Ascending aorta (tissue), 2 donors: ENCODE measurements at regions not wholly inside any gene's neighbourhood (a gene's known extent, or its start where the extent isn't known, plus 50 kb on each side); places are given as distances from the start of the nearest gene placed in this dataset.

Source experiments
- DNase-seq, 2 donors: peaks; one replicate each; pipeline ENCODE4 v3.0.0-alpha.2; 2019; ENCODE audit warnings: low spot score in 2 of 2
- H3K27ac ChIP-seq, 2 donors: fragments of 200-600 bp; sonication (generic); one replicate each; pipeline ENCODE4 v1.5.1; 2016 to 2017; ENCODE audit warnings: mild to moderate bottlenecking in 1 of 2
- H3K27me3 ChIP-seq: fragments of 200-600 bp; sonication (generic); one replicate; pipeline ENCODE4 v1.5.1; 2017
- H3K36me3 ChIP-seq, 2 donors: fragments of 200-600 bp; sonication (generic); one replicate each; pipeline ENCODE4 v1.5.1; 2016
- H3K4me1 ChIP-seq, 2 donors: fragments of 200-600 bp; sonication (generic); one replicate each; pipeline ENCODE4 v1.5.1; 2016 to 2017; ENCODE audit warnings: mild to moderate bottlenecking in 1 of 2
- H3K4me3 ChIP-seq, 2 donors: fragments of 200-600 bp; sonication (generic); one replicate each; pipeline ENCODE4 v1.5.1; 2016 to 2017; ENCODE audit warnings: mild to moderate bottlenecking in 1 of 2
- H3K9me3 ChIP-seq, 2 donors: fragments of 200-600 bp; sonication (generic); one replicate each; pipeline ENCODE4 v1.5.1; 2016
- intact Hi-C: fragments of 100-400 bp; cut with DNase I; formaldehyde crosslinking; loops from one replicate; pipeline ENCODE4 v1.15.1; 2023
- TF ChIP-seq, protein P1 (sequence below), 3 experiments: fragments of 200-600 bp in 2 of 3; fragments of 450-650 bp in 1 of 3; sonication (generic) in 2 of 3; IDR thresholded peaks; one replicate each; pipeline ENCODE4 v1.5.1; 2016 to 2019; ENCODE audit warnings: antibody characterized with exemption in 3 of 3, mild to moderate bottlenecking in 1 of 3, moderate library complexity in 1 of 3

DNA sequence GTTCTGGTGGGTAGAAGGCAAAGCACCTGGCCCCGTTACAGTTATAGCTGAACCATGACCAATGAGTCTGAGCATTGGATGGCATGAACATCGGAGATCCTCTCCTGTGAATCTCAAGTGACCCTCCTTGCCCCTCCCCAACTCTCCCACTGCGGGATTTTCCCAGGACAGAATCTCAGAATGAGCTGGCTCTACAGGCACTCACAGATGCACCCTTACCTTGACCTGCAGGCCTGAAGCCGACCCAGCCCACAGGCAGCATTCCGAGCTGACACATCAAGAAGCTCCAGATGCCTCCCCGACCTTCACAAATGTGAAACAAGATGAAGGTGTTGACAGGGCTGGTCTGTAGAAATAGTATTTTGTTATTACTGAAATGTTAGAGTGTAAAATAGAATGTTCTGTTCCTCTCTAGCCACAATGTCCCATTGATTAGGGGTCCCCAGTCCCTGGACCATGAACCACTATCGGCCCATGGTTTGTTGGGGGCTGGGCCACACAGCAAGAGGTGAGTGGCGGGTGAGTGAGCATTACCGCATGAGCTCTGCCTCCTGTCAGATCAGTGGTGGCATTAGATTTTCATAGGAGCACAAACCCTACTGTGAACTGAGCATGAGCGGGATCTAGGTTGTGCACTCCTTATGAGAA lies 263.4 kb downstream of the AUH start:
- no peak for DNase-seq

DNA sequence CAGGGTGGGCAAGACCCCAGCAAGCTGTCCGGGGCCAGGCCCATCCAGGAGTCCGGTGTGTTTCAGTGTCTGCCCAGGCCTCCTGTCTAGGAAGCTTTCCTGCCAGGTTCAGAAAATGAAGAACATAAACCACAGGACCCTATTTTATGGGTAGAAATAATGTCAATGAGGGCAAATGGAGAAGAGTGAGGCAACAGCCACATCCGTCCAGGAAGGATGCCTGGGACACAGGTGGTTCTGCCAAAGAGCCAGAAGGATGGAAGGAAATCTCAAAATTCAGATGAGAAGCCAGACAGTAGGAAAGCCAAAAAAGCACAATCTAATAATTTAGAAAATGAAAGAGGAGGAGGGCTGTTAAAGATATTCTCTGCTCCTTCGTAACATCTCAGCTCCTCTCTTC lies 262.3 kb downstream of the AUH start:
- H3K9me3 ChIP-seq = peaks cover 0 to under 1% of the 10 kb centered on the region in 2 donors
- intact Hi-C loops = loop anchor here (5.0 kb wide), 1 partner anchor 263 kb away; the partner anchor contains the start of gene AUH
- H3K36me3 ChIP-seq = no peaks in the 10 kb centered on the region
- H3K4me3 ChIP-seq = no peak overlapping the region
- H3K27me3 ChIP-seq = no peaks in the 10 kb centered on the region
- peak overlapping the region; percentile 56 to 85 for H3K27ac ChIP-seq
- DNase-seq = no peak
- TF ChIP-seq, protein P1, sequence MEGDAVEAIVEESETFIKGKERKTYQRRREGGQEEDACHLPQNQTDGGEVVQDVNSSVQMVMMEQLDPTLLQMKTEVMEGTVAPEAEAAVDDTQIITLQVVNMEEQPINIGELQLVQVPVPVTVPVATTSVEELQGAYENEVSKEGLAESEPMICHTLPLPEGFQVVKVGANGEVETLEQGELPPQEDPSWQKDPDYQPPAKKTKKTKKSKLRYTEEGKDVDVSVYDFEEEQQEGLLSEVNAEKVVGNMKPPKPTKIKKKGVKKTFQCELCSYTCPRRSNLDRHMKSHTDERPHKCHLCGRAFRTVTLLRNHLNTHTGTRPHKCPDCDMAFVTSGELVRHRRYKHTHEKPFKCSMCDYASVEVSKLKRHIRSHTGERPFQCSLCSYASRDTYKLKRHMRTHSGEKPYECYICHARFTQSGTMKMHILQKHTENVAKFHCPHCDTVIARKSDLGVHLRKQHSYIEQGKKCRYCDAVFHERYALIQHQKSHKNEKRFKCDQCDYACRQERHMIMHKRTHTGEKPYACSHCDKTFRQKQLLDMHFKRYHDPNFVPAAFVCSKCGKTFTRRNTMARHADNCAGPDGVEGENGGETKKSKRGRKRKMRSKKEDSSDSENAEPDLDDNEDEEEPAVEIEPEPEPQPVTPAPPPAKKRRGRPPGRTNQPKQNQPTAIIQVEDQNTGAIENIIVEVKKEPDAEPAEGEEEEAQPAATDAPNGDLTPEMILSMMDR (IDR thresholded peaks at IDR 0.05) = no peak
- H3K4me1 ChIP-seq = peaks cover 8 to 17% of the 10 kb centered on the region in 2 donors

More for the DNA sequence above, 263.4 kb downstream of the AUH start:
- intact Hi-C loops = loop anchor here (5.0 kb wide), 1 partner anchor 264 kb away; the partner anchor contains the start of gene AUH
- Histone ChIP-seq H3K9me3 (peaks cover 0 to 3% of the 10 kb centered on the region in 2 donors), H3K4me1 (peaks cover 8 to 17% of the 10 kb centered on the region in 2 donors), H3K4me3 (no peak overlapping the region), H3K27ac (no peak overlapping the region), H3K36me3 (no peaks in the 10 kb centered on the region), H3K27me3 (no peaks in the 10 kb centered on the region)
- TF ChIP-seq, protein P1 (IDR thresholded peaks at IDR 0.05) = no peak

DNA sequence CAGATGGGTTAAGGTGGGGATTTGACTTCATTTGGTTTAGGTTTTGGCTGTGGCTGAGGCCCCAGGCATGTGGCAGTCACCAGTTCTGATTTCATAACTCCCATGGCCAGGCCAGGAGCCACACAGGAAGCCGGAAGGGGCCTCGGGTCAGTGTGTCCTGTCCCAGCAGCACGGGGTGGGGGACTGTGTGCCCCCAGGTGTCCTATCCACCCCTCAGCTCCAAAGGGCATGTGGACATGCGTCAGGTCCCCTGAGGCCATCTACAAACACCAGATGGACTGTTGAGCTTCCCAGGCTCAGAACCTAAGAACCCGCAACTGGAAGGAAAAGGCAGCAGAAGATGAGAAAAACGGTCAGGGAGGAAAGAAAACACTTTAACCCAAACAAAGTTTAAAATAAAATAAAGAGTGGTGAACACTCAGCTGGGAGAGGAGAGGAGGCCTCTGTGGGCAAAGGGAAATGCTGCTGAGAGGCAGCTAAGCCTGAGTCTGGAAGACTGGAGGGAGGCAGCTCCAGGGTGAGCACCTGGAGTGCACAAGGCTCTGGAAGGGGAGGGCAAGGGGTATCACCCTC lies 260.8 kb downstream of the AUH start:
- no peaks in the 10 kb centered on the region for H3K9me3 ChIP-seq
- H3K36me3 ChIP-seq = no peaks in the 10 kb centered on the region
- TF ChIP-seq, protein P1 (IDR thresholded peaks at IDR 0.05) = no peak
- peaks cover 8 to 17% of the 10 kb centered on the region in 2 donors for H3K4me1 ChIP-seq
- peak; percentile 54 to 84 for DNase-seq
- H3K27ac ChIP-seq = peak overlapping the region; percentile 82 to 85
- intact Hi-C loops = loop anchor here (1.0 to 5.0 kb wide), 6 partner anchors 17 to 324 kb away; no protein-coding TSS in a partner anchor
- no peak overlapping the region for H3K4me3 ChIP-seq
- no peaks in the 10 kb centered on the region for H3K27me3 ChIP-seq

DNA sequence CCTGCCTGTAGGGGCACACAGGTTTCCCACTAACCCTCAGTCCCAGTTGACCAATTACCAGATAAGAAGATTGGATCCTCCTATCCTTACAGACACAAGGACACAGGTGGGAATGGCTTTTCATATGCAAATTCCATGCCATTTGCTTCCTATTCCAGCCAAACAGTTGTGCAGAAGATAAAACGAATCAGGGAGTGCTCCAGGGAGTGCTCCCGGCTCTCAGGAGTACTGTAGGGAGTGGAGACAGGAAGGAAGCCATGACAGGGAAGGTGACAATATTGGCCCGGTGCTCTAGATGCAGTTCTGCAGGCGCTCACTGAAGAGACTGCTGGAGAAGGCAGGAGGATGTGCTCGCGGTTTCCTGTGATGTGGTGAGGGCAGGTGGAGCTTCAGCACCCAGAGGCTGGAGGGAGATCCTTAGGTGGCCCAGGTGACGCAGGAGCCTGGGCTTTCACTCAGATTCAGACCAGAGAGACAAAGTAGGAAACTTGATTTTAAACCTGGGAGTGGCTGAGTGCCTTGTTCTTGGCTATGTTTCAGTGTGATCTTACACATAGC lies 260.0 kb downstream of the AUH start:
- H3K4me1 ChIP-seq = peaks cover 8 to 17% of the 10 kb centered on the region in 2 donors
- H3K27me3 ChIP-seq = no peaks in the 10 kb centered on the region
- H3K27ac ChIP-seq = peak overlapping the region; percentile 82 to 85
- intact Hi-C loops = loop anchor here (2.0 to 5.0 kb wide), 4 partner anchors 139 to 323 kb away; no protein-coding TSS in a partner anchor
- no peaks in the 10 kb centered on the region for H3K36me3 ChIP-seq
- DNase-seq = no peak
- no peak overlapping the region for H3K4me3 ChIP-seq
- TF ChIP-seq, protein P1 (IDR thresholded peaks at IDR 0.05) = no peak
- H3K9me3 ChIP-seq = no peaks in the 10 kb centered on the region

DNA sequence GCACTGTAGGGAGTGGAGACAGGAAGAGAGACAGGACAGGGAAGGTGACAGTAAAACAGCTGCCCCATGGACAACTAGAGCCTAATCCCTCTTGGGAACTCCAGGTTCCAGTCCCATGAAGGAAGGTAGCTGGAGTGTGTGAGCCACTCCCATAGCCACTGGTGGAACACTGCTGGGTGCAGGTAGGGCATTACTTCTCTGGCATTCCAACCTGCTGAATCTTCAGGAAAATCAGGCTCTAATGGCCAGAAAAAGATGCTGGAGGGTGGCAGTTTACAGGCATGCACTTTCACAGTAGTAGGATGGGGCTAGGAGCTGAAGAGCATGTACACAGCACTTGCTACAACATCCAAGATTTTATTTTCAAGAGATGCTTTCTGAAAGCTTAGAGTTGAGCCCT lies 259.4 kb downstream of the AUH start:
- Histone ChIP-seq H3K4me1 (peaks cover 8 to 17% of the 10 kb centered on the region in 2 donors), H3K36me3 (no peaks in the 10 kb centered on the region), H3K27me3 (no peaks in the 10 kb centered on the region), H3K4me3 (no peak overlapping the region), H3K27ac (no peak overlapping the region), H3K9me3 (no peaks in the 10 kb centered on the region)
- TF ChIP-seq, protein P1 (IDR thresholded peaks at IDR 0.05) = no peak
- intact Hi-C loops = loop anchor here (5.0 kb wide), 3 partner anchors 140 to 200 kb away; no protein-coding TSS in a partner anchor
- no peak for DNase-seq
